ENCODE measurements at regions not wholly inside any gene's neighbourhood (a gene's known extent, or its start where the extent isn't known, plus 50 kb on each side); places are given as distances from the start of the nearest gene placed in this dataset.

DNA sequence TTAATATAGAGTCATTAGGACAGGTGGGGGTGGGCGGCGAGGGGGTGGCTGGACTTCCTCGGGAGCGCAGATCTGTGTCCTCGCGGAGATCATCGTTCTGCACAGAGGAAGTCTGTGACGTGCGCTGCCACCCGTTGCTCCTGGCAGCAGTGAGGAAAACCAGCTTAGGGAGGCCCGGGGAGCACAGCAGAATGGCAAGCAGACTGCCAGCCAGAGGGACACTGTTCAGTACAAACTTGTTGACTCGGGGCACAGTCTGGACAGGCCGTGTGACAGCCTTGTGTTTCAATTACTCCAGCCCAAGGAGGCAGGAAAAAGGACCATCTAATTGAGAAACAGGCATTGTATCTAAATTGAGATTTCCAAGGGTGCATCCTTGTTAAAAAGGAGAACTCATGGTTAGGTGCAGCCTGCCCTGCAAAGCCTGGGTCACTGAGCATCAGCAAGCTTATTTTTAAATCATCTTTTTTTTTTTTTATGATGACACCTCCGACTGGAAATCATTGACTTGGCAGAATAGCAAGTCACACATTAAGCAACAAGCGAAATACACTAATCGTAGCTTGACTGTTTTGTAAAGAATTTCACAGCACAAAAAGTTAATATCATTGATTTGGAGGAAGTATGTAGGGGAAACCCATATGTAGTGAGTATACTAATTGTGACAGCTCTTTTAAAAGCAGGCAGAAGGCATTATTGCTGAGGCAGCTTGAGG is 512.0 kb upstream of the FAT1 start:
- TF ChIP-seq EZH2 (IDR thresholded peaks at IDR 0.05; ENCODE audit: borderline replicate concordance, low read length), result no peak
- TF ChIP-seq, protein P1, sequence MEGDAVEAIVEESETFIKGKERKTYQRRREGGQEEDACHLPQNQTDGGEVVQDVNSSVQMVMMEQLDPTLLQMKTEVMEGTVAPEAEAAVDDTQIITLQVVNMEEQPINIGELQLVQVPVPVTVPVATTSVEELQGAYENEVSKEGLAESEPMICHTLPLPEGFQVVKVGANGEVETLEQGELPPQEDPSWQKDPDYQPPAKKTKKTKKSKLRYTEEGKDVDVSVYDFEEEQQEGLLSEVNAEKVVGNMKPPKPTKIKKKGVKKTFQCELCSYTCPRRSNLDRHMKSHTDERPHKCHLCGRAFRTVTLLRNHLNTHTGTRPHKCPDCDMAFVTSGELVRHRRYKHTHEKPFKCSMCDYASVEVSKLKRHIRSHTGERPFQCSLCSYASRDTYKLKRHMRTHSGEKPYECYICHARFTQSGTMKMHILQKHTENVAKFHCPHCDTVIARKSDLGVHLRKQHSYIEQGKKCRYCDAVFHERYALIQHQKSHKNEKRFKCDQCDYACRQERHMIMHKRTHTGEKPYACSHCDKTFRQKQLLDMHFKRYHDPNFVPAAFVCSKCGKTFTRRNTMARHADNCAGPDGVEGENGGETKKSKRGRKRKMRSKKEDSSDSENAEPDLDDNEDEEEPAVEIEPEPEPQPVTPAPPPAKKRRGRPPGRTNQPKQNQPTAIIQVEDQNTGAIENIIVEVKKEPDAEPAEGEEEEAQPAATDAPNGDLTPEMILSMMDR (conservative IDR thresholded peaks at IDR 0.05 in 1 of 2, IDR thresholded peaks at IDR 0.05 in 1 of 2; ENCODE audit: extremely low read depth in 1 of 2, insufficient read depth in 1 of 2, low read depth in 1 of 2, low read length in 2 of 2), result no peak

All from mammary epithelial cell (primary cell).